ENCODE measurements at regions not wholly inside any gene's neighbourhood (a gene's known extent, or its start where the extent isn't known, plus 50 kb on each side); places are given as distances from the start of the nearest gene placed in this dataset.

DNA sequence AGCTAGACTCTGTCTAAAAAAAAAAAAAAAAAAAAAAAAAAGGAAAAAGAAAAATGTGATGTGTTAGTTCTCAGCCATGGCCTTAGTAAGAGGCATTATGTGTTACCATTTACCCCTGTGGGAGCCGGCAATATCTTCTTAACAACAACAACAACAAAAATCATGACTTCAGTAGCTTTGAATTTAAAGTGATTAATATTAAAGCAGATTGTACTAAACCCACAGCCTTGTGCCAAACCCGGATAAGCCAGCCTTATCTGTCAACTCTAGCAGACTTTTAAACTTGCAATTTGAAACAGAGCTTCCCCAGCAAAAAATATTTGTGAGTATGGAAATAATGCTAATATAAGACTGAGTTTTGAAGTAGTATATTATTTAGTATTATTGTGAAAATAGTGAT is 462.1 kb upstream of the GNPDA2 start:
- intact Hi-C loops (cut with micrococcal nuclease) (no loop called here), in situ Hi-C loops (cut with MboI; ENCODE audit: low sequenced_read_pairs) (no loop called here), dilution Hi-C loops (cut with HindIII; ENCODE audit: low sequenced_read_pairs, unreplicated experiment) (no loop called here)
- no peak overlapping the region for H2BK20ac ChIP-seq (ENCODE audit: low read depth, low read length)
- H3K9me1 ChIP-seq (ENCODE audit: insufficient read depth, low read length) = no peaks in the 10 kb centered on the region
- H3K9ac ChIP-seq (ENCODE audit: low read depth, low read length) = no peak overlapping the region
- ATAC-seq (ENCODE audit: low read depth) = no peak
- H3K79me1 ChIP-seq (ENCODE audit: low read depth in 1 of 2, low read length in 2 of 2) = no peaks in the 10 kb centered on the region
- no peak overlapping the region for H3K4me2 ChIP-seq (ENCODE audit: low read depth, low read length)
- H2BK5ac ChIP-seq (ENCODE audit: low read depth, low read length, poor library complexity, severe bottlenecking) = no peak overlapping the region
- H4K8ac ChIP-seq (ENCODE audit: low read depth in 2 of 2, low read length in 2 of 2) = no peak overlapping the region
- no peak overlapping the region for H4K91ac ChIP-seq (ENCODE audit: insufficient read depth, low read depth, low read length)
- no peak for TF ChIP-seq RAD21 (IDR thresholded peaks at IDR 0.05; ENCODE audit: low read length)
- TF ChIP-seq MAZ (IDR thresholded peaks at IDR 0.05; ENCODE audit: borderline replicate concordance, low read depth, low read length) = no peak
- no peak for TF ChIP-seq MAFK (IDR thresholded peaks at IDR 0.05; ENCODE audit: low read depth, low read length)
- no peaks in the 10 kb centered on the region for H3K27me3 ChIP-seq (ENCODE audit: control insufficient read depth, insufficient read depth, low read length)
- no peak overlapping the region for H2AK9ac ChIP-seq (replicated peaks; ENCODE audit: low read depth, low read length, poor library complexity)
- H2BK120ac ChIP-seq (ENCODE audit: low read depth, low read length) = no peak overlapping the region
- H4K20me1 ChIP-seq (ENCODE audit: insufficient read depth, low read length) = no peaks in the 10 kb centered on the region
- no peak overlapping the region for H2AK5ac ChIP-seq (ENCODE audit: low read depth, low read length)
- ChIA-PET CTCF (no interaction called here), POLR2A (ENCODE audit: unreplicated experiment) (no interaction called here)
- no peaks in the 10 kb centered on the region for H3K4me1 ChIP-seq (ENCODE audit: control insufficient read depth, insufficient read depth, low read length)
- no TSS peak for BruUV-seq (replicated peaks)
- H3K14ac ChIP-seq (replicated peaks; ENCODE audit: low read depth, low read length) = no peak overlapping the region
- H3K56ac ChIP-seq (ENCODE audit: extremely low read depth, insufficient read depth, low read length) = no peak overlapping the region
- H3K36me3 ChIP-seq (ENCODE audit: control insufficient read depth, insufficient read depth, low read length) = no peaks in the 10 kb centered on the region
- no peak overlapping the region for H3K23ac ChIP-seq (ENCODE audit: low read depth, low read length)
- H3K9me3 ChIP-seq (ENCODE audit: control insufficient read depth, insufficient read depth, low read length) = no peaks in the 10 kb centered on the region
- no peak for DNase-seq
- H2AFZ ChIP-seq (replicated peaks; ENCODE audit: low read length, poor library complexity) = no peak overlapping the region
- WGBS, 2 experiments (ENCODE audit: extremely low coverage in 2 of 2, insufficient read length in 1 of 2) = no CpG with 5 or more reads among the region's 2 CpGs
- no peak overlapping the region for H3K4me3 ChIP-seq (ENCODE audit: insufficient read depth, low read depth, low read length)
- H3K18ac ChIP-seq (ENCODE audit: low read depth, low read length) = no peak overlapping the region
- H3K4ac ChIP-seq (ENCODE audit: low read depth, low read length) = no peak overlapping the region
- no peak overlapping the region for H4K5ac ChIP-seq (ENCODE audit: low read depth, low read length)
- no peak overlapping the region for H2BK15ac ChIP-seq (ENCODE audit: low read depth, low read length)
- no peak overlapping the region for H3K27ac ChIP-seq (ENCODE audit: insufficient read depth, low read length)

All from IMR-90 (cell line).